IMR-90 (cell line): ENCODE measurements at regions not wholly inside any gene's neighbourhood (a gene's known extent, or its start where the extent isn't known, plus 50 kb on each side); places are given as distances from the start of the nearest gene placed in this dataset.

Experiments used
- ATAC-seq: fragments of 200-7000 bp; cut with Tn5 transposase; 2 replicates; pipeline ENCODE4 v1.9.1; 2020; ENCODE audit warnings: low read depth, mild to moderate bottlenecking, moderate library complexity
- BruUV-seq: library from RNA; stranded (reverse); fragments of 400-500 nt; replicated peaks from 2 replicates; lab custom pipeline; 2021; lab: Mats Ljungman, UMichigan
- CTCF ChIA-PET: fragments of 300-600 bp; formaldehyde crosslinking; extraction: SDS; loops from one replicate; lab custom pipeline; 2021; ENCODE audit warnings: antibody characterized with exemption; lab: Yijun Ruan, JAX
- POLR2A ChIA-PET: fragments of 300-600 bp; sonication (Branson Sonifier 250); formaldehyde crosslinking; loops from one replicate; lab custom pipeline; 2022; ENCODE audit warnings: antibody characterized with exemption; ENCODE audit not compliant: unreplicated experiment; lab: Charles Lee
- DNase-seq: peaks from one replicate; pipeline ENCODE4 v3.0.0; 2013
- H2AFZ ChIP-seq: replicated peaks from 2 replicates; pipeline ENCODE3; 2013; ENCODE audit warnings: low read length, mild to moderate bottlenecking; ENCODE audit not compliant: poor library complexity
- H2AK5ac ChIP-seq: 2 replicates; pipeline ENCODE4 v1.6.1; 2013; ENCODE audit warnings: low read depth, low read length, inconsistent platforms
- H2AK9ac ChIP-seq: replicated peaks from 2 replicates; pipeline ENCODE3; 2013; ENCODE audit warnings: mild to moderate bottlenecking, low read depth, low read length, moderate library complexity; ENCODE audit not compliant: poor library complexity
- H2BK120ac ChIP-seq: 2 replicates; pipeline ENCODE4 v1.6.1; 2013; ENCODE audit warnings: low read depth, low read length, inconsistent platforms
- H2BK15ac ChIP-seq: 3 replicates; pipeline ENCODE4 v1.6.1; 2013; ENCODE audit warnings: low read depth, low read length, inconsistent platforms
- H2BK20ac ChIP-seq: 2 replicates; pipeline ENCODE4 v1.6.1; 2013; ENCODE audit warnings: low read depth, mild to moderate bottlenecking, inconsistent platforms, low read length, moderate library complexity
- H2BK5ac ChIP-seq: 2 replicates; pipeline ENCODE4 v1.6.1; 2013; ENCODE audit warnings: mild to moderate bottlenecking, low read depth, low read length, inconsistent platforms; ENCODE audit not compliant: poor library complexity, severe bottlenecking
- H3K14ac ChIP-seq: replicated peaks from 2 replicates; pipeline ENCODE4 v1.6.1; 2013; ENCODE audit warnings: low read depth, low read length, inconsistent platforms
- H3K18ac ChIP-seq: 2 replicates; pipeline ENCODE4 v1.6.1; 2013; ENCODE audit warnings: low read depth, low read length, control low read depth
- H3K23ac ChIP-seq: 2 replicates; pipeline ENCODE4 v1.6.1; 2013; ENCODE audit warnings: low read depth, low read length, inconsistent platforms
- H3K27ac ChIP-seq: 2 replicates; pipeline ENCODE4 v1.5.1; 2013; ENCODE audit warnings: mild to moderate bottlenecking, control low read depth, low read length; ENCODE audit not compliant: insufficient read depth
- H3K27me3 ChIP-seq: 2 replicates; pipeline ENCODE4 v1.6.1; 2013; ENCODE audit warnings: low read length; ENCODE audit not compliant: control insufficient read depth, insufficient read depth
- H3K36me3 ChIP-seq: 2 replicates; pipeline ENCODE4 v1.6.1; 2013; ENCODE audit warnings: low read length, mixed read lengths; ENCODE audit not compliant: control insufficient read depth, insufficient read depth
- H3K4ac ChIP-seq: 2 replicates; pipeline ENCODE4 v1.6.1; 2013; ENCODE audit warnings: low read depth, low read length, inconsistent platforms
- H3K4me1 ChIP-seq: 2 replicates; pipeline ENCODE4 v1.6.1; 2013; ENCODE audit warnings: low read length, mixed read lengths; ENCODE audit not compliant: control insufficient read depth, insufficient read depth
- H3K4me2 ChIP-seq: 2 replicates; pipeline ENCODE4 v1.6.1; 2013; ENCODE audit warnings: low read depth, mild to moderate bottlenecking, control low read depth, low read length, moderate library complexity
- H3K4me3 ChIP-seq: 2 replicates; pipeline ENCODE4 v1.5.1; 2013; ENCODE audit warnings: low read depth, mild to moderate bottlenecking, control low read depth, low read length, moderate library complexity; ENCODE audit not compliant: insufficient read depth
- H3K56ac ChIP-seq: 2 replicates; pipeline ENCODE4 v1.6.1; 2013; ENCODE audit warnings: low read length, inconsistent platforms; ENCODE audit not compliant: insufficient read depth; ENCODE audit errors: extremely low read depth
- H3K79me1 ChIP-seq, 2 experiments: 2 replicates each; pipeline ENCODE4 v1.6.1; 2013; ENCODE audit warnings: low read length in 2 of 2, inconsistent platforms in 1 of 2, low read depth in 1 of 2
- H3K9ac ChIP-seq: 2 replicates; pipeline ENCODE4 v1.6.1; 2013; ENCODE audit warnings: low read depth, low read length, control low read depth
- H3K9me1 ChIP-seq: 2 replicates; pipeline ENCODE4 v1.6.1; 2013; ENCODE audit warnings: low read length, inconsistent platforms; ENCODE audit not compliant: insufficient read depth
- H3K9me3 ChIP-seq: 2 replicates; pipeline ENCODE4 v1.6.1; 2013; ENCODE audit warnings: low read length; ENCODE audit not compliant: control insufficient read depth, insufficient read depth
- H4K20me1 ChIP-seq: 2 replicates; pipeline ENCODE4 v1.6.1; 2013; ENCODE audit warnings: low read length, inconsistent platforms; ENCODE audit not compliant: insufficient read depth
- H4K5ac ChIP-seq: 2 replicates; pipeline ENCODE4 v1.6.1; 2013; ENCODE audit warnings: mild to moderate bottlenecking, low read depth, low read length, control low read depth
- H4K8ac ChIP-seq, 2 experiments: 2 replicates each; pipeline ENCODE4 v1.6.1; 2013; ENCODE audit warnings: low read depth in 2 of 2, low read length in 2 of 2, control low read depth in 1 of 2, inconsistent platforms in 1 of 2
- H4K91ac ChIP-seq: 2 replicates; pipeline ENCODE4 v1.6.1; 2013; ENCODE audit warnings: low read depth, low read length, inconsistent platforms; ENCODE audit not compliant: insufficient read depth
- FOS ChIP-seq: fragments of 150-350 bp; IDR thresholded peaks from 2 replicates; pipeline ENCODE4 v1.6.1; 2016; ENCODE audit warnings: low read depth, low read length
- MAFK ChIP-seq: IDR thresholded peaks from 2 replicates; pipeline ENCODE4 v1.6.1; 2012; ENCODE audit warnings: low read depth, low read length, improper control_type of control experiment
- NFE2L2 ChIP-seq: fragments of 150-350 bp; IDR thresholded peaks from 2 replicates; pipeline ENCODE4 v1.6.1; 2016; ENCODE audit warnings: low read depth, mild to moderate bottlenecking, low read length
- RAD21 ChIP-seq: IDR thresholded peaks from 2 replicates; pipeline ENCODE4 v1.6.1; 2012; ENCODE audit warnings: low read length, improper control_type of control experiment
- RCOR1 ChIP-seq: IDR thresholded peaks from 2 replicates; pipeline ENCODE4 v1.6.1; 2012; ENCODE audit warnings: mild to moderate bottlenecking, low read length, improper control_type of control experiment; ENCODE audit not compliant: insufficient replicate concordance
- SMC3 ChIP-seq: fragments of 150-350 bp; IDR thresholded peaks from 2 replicates; pipeline ENCODE4 v1.6.1; 2016; ENCODE audit warnings: low read depth, mild to moderate bottlenecking, antibody characterized with exemption, low read length, moderate library complexity
- USF2 ChIP-seq: fragments of 150-350 bp; IDR thresholded peaks from 2 replicates; pipeline ENCODE4 v1.6.1; 2017; ENCODE audit warnings: mild to moderate bottlenecking, antibody characterized with exemption, low read length, low read depth
- WGBS, 2 experiments: methylation state at CpG; one replicate each; pipeline versions ENCODE4 v1.1.5 to v1.1.7; 2013; ENCODE audit warnings: missing lambda C conversion rate in 2 of 2; ENCODE audit not compliant: insufficient read length in 1 of 2; ENCODE audit errors: extremely low coverage in 2 of 2; 5-methylcytosine and 5-hydroxymethylcytosine counted together
- dilution Hi-C: fragments of 300-500 bp; cut with HindIII; formaldehyde crosslinking; loops from one replicate; pipeline ENCODE4 v1.14.3; 2018; ENCODE audit warnings: low sequenced_read_pairs; ENCODE audit not compliant: unreplicated experiment
- in situ Hi-C: fragments of 300-500 bp; cut with MboI; formaldehyde crosslinking; loops from 3 replicates; pipeline ENCODE4 v1.14.3; 2019; ENCODE audit warnings: low sequenced_read_pairs, inconsistent platforms, mixed read lengths
- intact Hi-C: fragments of 100-400 bp; cut with micrococcal nuclease; formaldehyde crosslinking; loops from 2 replicates; pipeline ENCODE4 v1.10.0; 2022
- TF ChIP-seq, protein P1 (sequence below): fragments of 150-350 bp; IDR thresholded peaks from 2 replicates; pipeline ENCODE4 v1.6.1; 2016; ENCODE audit warnings: low read depth, mild to moderate bottlenecking, low read length, moderate library complexity, borderline replicate concordance

GRCh38 chr3:77795013-77795412, 755.1 kb downstream of the ROBO2 start:
- no peak overlapping the region for H3K23ac ChIP-seq
- no peak overlapping the region for H3K18ac ChIP-seq
- no peak overlapping the region for H2AFZ ChIP-seq
- H3K9ac ChIP-seq, result no peak overlapping the region
- intact Hi-C loops, result no loop called here
- H3K14ac ChIP-seq, result no peak overlapping the region
- no TSS peak for BruUV-seq
- no peak overlapping the region for H2BK5ac ChIP-seq
- H4K20me1 ChIP-seq, result no peaks in the 10 kb centered on the region
- H2BK120ac ChIP-seq, result no peak overlapping the region
- no peaks in the 10 kb centered on the region for H3K4me1 ChIP-seq
- H3K56ac ChIP-seq, result no peak overlapping the region
- in situ Hi-C loops, result no loop called here
- no peak overlapping the region for H4K91ac ChIP-seq
- DNase-seq (no peak), ATAC-seq (no peak)
- H2AK9ac ChIP-seq, result no peak overlapping the region
- H3K9me1 ChIP-seq, result no peaks in the 10 kb centered on the region
- no peak for TF ChIP-seq USF2
- TF ChIP-seq RCOR1, result no peak
- TF ChIP-seq NFE2L2, result no peak
- no peak for TF ChIP-seq MAFK
- TF ChIP-seq FOS, result no peak
- no peak for TF ChIP-seq SMC3
- TF ChIP-seq, protein P1, sequence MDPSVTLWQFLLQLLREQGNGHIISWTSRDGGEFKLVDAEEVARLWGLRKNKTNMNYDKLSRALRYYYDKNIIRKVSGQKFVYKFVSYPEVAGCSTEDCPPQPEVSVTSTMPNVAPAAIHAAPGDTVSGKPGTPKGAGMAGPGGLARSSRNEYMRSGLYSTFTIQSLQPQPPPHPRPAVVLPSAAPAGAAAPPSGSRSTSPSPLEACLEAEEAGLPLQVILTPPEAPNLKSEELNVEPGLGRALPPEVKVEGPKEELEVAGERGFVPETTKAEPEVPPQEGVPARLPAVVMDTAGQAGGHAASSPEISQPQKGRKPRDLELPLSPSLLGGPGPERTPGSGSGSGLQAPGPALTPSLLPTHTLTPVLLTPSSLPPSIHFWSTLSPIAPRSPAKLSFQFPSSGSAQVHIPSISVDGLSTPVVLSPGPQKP, result no peak
- no peak for TF ChIP-seq RAD21
- no peak overlapping the region for H3K4me3 ChIP-seq
- H2AK5ac ChIP-seq, result no peak overlapping the region
- H3K4ac ChIP-seq, result no peak overlapping the region
- CTCF ChIA-PET, result no interaction called here
- no peaks in the 10 kb centered on the region for H3K9me3 ChIP-seq
- H3K27me3 ChIP-seq, result no peaks in the 10 kb centered on the region
- H2BK20ac ChIP-seq, result no peak overlapping the region
- WGBS, 2 experiments, result 80% methylated on average over 1 of the region's 5 CpGs; no CpG with 5 or more reads in 1 of the 2 experiments
- H3K4me2 ChIP-seq, result no peak overlapping the region
- POLR2A ChIA-PET, result no interaction called here
- H3K79me1 ChIP-seq, result no peaks in the 10 kb centered on the region
- no peaks in the 10 kb centered on the region for H3K36me3 ChIP-seq
- no peak overlapping the region for H2BK15ac ChIP-seq
- dilution Hi-C loops, result no loop called here
- H4K5ac ChIP-seq, result no peak overlapping the region
- no peak overlapping the region for H4K8ac ChIP-seq
- no peak overlapping the region for H3K27ac ChIP-seq
